Activated T-cell treated with anti-CD3 and anti-CD28 coated beads, Interleukin-2, amount 50 U/mL, for 72 hours (primary cell): ENCODE measurements at regions not wholly inside any gene's neighbourhood (a gene's known extent, or its start where the extent isn't known, plus 50 kb on each side); places are given as distances from the start of the nearest gene placed in this dataset.
"Not testable (repeated sequence)": the region's sequence is repeated elsewhere in the genome, so short reads cannot be mapped to it uniquely, and the experiment has no call there.

ENCODE experiments used
- ATAC-seq, 2 donors: fragments of 150-1000 bp; cut with Tn5 transposase; replicated peaks in 1 of 2; 2 replicates each; pipeline ENCODE4 v1.10.0; 2021; ENCODE audit warnings: moderate library complexity in 2 of 2, mild to moderate bottlenecking in 1 of 2
- DNase-seq, 2 donors: peaks; one replicate each; pipeline ENCODE4 v3.0.0; 2021 to 2022; ENCODE audit warnings: mixed read lengths in 1 of 2
- H3K27ac Mint-ChIP-seq: one replicate; pipeline ENCODE4 v1.8.0; 2022; ENCODE audit warnings: mild to moderate bottlenecking, moderate library complexity, mixed read lengths
- H3K27me3 Mint-ChIP-seq: one replicate; pipeline ENCODE4 v1.8.0; 2022; ENCODE audit warnings: low read depth, mixed read lengths
- H3K36me3 Mint-ChIP-seq, 2 donors: one replicate each; pipeline ENCODE4 v1.8.0; 2022; ENCODE audit warnings: mixed read lengths in 2 of 2, mild to moderate bottlenecking in 1 of 2; ENCODE audit not compliant: insufficient read depth in 2 of 2
- H3K4me1 Mint-ChIP-seq: one replicate; pipeline ENCODE4 v1.8.0; 2022; ENCODE audit warnings: low read depth, mixed read lengths
- H3K4me3 Mint-ChIP-seq, 2 donors: one replicate each; pipeline ENCODE4 v1.8.0; 2022; ENCODE audit warnings: mild to moderate bottlenecking in 2 of 2, mixed read lengths in 2 of 2, moderate library complexity in 2 of 2
- H3K9me3 Mint-ChIP-seq, 2 donors: one replicate each; pipeline ENCODE4 v1.8.0; 2022; ENCODE audit warnings: mixed read lengths in 2 of 2

DNA sequence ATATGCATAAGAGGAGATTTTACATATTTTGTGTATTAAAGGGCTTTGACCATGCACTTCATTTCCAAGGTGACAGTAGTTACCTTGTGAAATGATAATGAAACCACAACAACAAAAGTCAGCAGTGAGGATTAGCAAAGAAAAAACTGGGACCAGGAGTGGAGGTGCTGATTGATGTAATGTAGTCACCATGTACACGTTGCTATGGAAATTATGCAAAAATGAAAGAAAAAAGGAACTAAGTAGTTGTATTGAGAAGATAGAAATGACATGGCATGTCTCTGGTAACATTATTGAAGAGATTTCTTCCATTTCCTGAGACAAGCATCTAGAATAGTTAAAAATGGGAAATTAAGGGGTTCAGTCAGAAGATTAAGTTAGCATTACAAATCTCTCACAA lies 171.0 kb downstream of the ANKRD30BL start:
- H3K9me3 Mint-ChIP-seq, H3K4me1 Mint-ChIP-seq, H3K27me3 Mint-ChIP-seq, H3K36me3 Mint-ChIP-seq, H3K27ac Mint-ChIP-seq, ATAC-seq, DNase-seq, H3K4me3 Mint-ChIP-seq: not testable (repeated sequence)

DNA sequence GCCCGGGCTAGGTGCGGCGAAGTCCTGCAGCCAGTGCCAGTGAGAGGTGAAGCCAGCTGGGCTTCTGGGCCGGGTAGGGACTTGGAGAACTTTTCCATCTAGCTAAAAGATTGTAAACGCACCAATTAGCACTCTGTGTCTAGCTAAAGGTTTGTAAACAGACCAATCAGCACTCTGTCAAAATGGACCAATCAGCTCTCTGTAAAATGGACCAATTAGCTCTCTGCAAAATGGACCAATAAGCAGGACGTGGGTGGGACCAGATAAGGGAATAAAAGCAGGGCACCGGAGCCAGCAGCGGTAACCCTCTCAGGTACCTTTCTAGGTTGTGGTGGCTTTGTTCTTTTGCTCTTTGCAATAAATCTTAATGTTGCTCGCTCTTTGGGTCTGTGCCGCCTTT lies 195.1 kb downstream of the ANKRD30BL start:
- not testable (repeated sequence) for DNase-seq, H3K9me3 Mint-ChIP-seq, H3K27me3 Mint-ChIP-seq, H3K4me1 Mint-ChIP-seq, H3K27ac Mint-ChIP-seq, H3K36me3 Mint-ChIP-seq, ATAC-seq, H3K4me3 Mint-ChIP-seq

DNA sequence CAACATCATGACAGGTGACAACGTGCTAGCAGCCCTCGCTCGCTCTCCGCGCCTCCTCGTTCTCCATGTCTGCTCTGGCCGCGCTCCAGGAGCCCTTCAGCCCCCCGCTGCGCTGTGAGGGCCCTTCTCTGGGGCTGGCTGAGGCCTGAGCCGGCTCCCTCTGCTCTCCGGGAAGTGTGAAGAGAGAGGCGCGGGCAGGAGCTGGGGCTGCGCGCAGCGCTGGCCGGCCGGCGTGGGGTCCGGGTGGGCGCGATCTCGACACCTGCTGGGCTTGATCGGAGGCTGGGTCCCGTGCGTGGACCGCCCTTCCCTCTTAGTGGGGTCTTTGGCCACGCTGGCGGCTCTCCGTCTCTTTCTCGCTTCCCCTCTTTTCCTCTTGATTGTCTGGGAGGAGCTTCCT lies 195.5 kb downstream of the ANKRD30BL start:
- no peak for DNase-seq
- H3K27ac Mint-ChIP-seq: no peak overlapping the region

DNA sequence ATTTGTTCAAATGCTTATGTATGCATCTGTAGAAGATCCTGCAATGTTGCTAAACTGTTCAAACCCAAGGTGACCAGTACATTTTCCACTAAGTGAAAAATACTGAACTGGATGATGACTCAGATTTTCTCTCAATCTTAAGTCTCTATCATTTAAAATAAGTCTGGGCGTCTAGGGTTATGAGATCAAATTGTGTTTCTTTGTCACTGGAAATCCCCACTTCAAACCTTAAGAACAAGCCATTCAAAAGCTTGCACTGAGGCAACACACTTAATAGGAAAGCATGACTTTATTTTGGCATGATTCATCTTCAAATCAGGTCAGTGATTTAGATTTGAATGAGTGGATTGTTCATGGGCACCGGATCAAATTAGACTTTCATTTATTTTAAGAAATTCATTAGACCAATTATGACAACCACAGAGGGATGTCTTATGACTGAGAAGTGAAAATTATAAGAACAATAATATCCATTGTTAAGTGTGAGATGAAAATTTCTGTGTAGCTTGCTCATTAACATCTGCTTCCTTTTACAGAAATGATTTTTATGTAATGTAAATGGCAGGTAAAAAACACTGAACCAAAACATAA lies 203.6 kb downstream of the ANKRD30BL start:
- H3K4me1 Mint-ChIP-seq, H3K27me3 Mint-ChIP-seq, DNase-seq, H3K36me3 Mint-ChIP-seq, ATAC-seq, H3K4me3 Mint-ChIP-seq, H3K27ac Mint-ChIP-seq, H3K9me3 Mint-ChIP-seq: not testable (repeated sequence)

More for the DNA sequence above, 195.5 kb downstream of the ANKRD30BL start:
- Mint-ChIP-seq H3K4me3 (no peak overlapping the region), H3K9me3 (peaks cover 2 to 7% of the 10 kb centered on the region in 2 donors), H3K27me3 (no peaks in the 10 kb centered on the region), H3K36me3 (no peaks in the 10 kb centered on the region), H3K4me1 (no peaks in the 10 kb centered on the region)
- no peak for ATAC-seq

DNA sequence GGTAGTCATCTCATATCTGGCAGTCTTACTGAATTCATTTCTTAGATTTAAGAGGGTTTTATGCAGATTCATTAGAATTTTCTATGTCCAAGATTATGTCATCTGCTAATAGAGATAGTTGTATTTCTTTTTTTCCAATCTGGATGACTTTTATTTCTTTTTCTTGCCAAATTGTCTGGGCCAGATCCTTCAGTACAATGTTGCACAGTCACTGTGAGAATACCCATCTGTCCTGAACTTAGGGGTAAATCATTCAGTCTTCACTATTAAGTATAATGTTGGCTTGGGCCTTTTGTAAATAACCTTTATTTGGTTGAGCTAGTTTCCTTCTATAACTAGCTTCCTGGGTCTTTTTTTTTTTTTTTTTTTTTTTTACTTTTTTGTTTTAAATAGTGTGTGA lies 213.1 kb downstream of the ANKRD30BL start:
- not testable (repeated sequence) for H3K4me1 Mint-ChIP-seq, DNase-seq, H3K27me3 Mint-ChIP-seq, H3K27ac Mint-ChIP-seq, ATAC-seq, H3K9me3 Mint-ChIP-seq, H3K36me3 Mint-ChIP-seq, H3K4me3 Mint-ChIP-seq

DNA sequence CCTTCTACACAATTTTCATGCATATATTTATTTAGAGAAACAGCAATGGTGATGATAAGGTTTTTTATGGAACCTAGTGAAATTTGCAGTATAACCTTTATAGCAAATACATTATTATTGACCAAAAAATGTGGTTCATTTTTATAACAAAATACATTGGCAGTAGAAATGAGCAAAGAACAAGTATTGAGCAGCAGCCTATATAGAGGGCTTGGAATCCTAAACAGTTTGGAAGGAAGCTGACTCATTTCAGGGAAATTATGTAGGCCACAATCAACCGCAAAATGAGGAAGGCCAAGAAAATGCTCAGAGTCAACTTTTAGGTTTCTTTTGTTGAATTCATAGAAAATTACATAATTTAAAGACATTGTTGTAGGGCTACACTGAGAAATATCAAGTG lies 238.5 kb downstream of the ANKRD30BL start:
- not testable (repeated sequence) for H3K9me3 Mint-ChIP-seq, H3K27ac Mint-ChIP-seq, H3K27me3 Mint-ChIP-seq, ATAC-seq, DNase-seq, H3K4me1 Mint-ChIP-seq, H3K36me3 Mint-ChIP-seq, H3K4me3 Mint-ChIP-seq

DNA sequence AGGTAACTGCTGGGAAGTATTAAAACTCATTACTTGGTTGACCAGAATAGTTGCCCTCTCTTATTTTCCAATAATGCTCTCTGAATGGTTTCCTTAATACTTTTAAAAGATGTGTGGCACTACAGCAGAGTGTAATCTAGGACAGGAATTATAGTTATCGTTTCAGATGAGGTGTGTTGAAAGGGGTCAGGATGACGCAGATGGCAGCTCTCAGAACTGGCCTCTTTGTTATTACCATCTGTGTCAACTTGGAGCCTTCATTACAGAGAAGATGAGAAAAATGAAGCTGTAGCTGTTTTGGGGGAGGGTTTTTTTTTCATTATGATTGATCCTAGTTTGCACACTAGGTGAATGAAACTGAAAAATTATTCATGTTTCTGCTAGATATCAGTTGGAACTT lies 238.9 kb downstream of the ANKRD30BL start:
- ATAC-seq, H3K9me3 Mint-ChIP-seq, H3K4me3 Mint-ChIP-seq, H3K27me3 Mint-ChIP-seq, H3K27ac Mint-ChIP-seq, H3K36me3 Mint-ChIP-seq, H3K4me1 Mint-ChIP-seq, DNase-seq: not testable (repeated sequence)
